Neural cell (in vitro differentiated cells): ENCODE measurements at regions not wholly inside any gene's neighbourhood (a gene's known extent, or its start where the extent isn't known, plus 50 kb on each side); places are given as distances from the start of the nearest gene placed in this dataset.

ENCODE experiments used
- H2AFZ ChIP-seq: fragments of 200-600, 300-800 bp; sonication (generic), shearing (Covaris generic); 2 replicates; pipeline ENCODE4 v1.6.0; 2014; ENCODE audit warnings: low read depth, mild to moderate bottlenecking, antibody characterized with exemption, low read length, moderate library complexity
- H3F3A ChIP-seq: fragments of 200-600 bp; shearing (Covaris generic); 2 replicates; pipeline ENCODE4 v1.6.1; 2016; ENCODE audit warnings: mild to moderate bottlenecking, moderate library complexity, mixed read lengths, antibody characterized with exemption, low read length; ENCODE audit not compliant: insufficient read depth, poor library complexity, severe bottlenecking
- H3K27ac ChIP-seq: fragments of 200-600, 300-800 bp; sonication (generic), shearing (Covaris generic); 2 replicates; pipeline ENCODE4 v1.5.1; 2014; ENCODE audit warnings: mild to moderate bottlenecking, low read length, moderate library complexity
- H3K27me3 ChIP-seq: fragments of 300-800, 200-600 bp; sonication (generic), shearing (Covaris generic); 2 replicates; pipeline ENCODE4 v1.6.0; 2014; ENCODE audit warnings: mild to moderate bottlenecking, low read depth, low read length, moderate library complexity; ENCODE audit not compliant: insufficient read depth
- H3K36me3 ChIP-seq: fragments of 300-800, 200-600 bp; sonication (generic), shearing (Covaris generic); 2 replicates; pipeline ENCODE4 v1.5.1; 2014; ENCODE audit warnings: mild to moderate bottlenecking, antibody characterized with exemption, low read length, moderate library complexity; ENCODE audit not compliant: insufficient read depth
- H3K4me2 ChIP-seq: fragments of 300-800, 200-600 bp; sonication (generic), shearing (Covaris generic); 2 replicates; pipeline ENCODE4 v1.6.0; 2014; ENCODE audit warnings: mild to moderate bottlenecking, low read length
- H3K4me3 ChIP-seq: fragments of 300-800, 200-600 bp; sonication (generic), shearing (Covaris generic); 2 replicates; pipeline ENCODE4 v1.5.1; 2014; ENCODE audit warnings: mild to moderate bottlenecking, low read length, moderate library complexity
- H3K79me2 ChIP-seq: fragments of 200-600 bp; shearing (Covaris generic); replicated peaks from 2 replicates; pipeline ENCODE4 v1.6.0; 2014; ENCODE audit warnings: mild to moderate bottlenecking, low read length, moderate library complexity; ENCODE audit not compliant: insufficient read depth
- H3K9ac ChIP-seq: fragments of 300-800, 200-600 bp; sonication (generic), shearing (Covaris generic); 2 replicates; pipeline ENCODE4 v1.6.1; 2016; ENCODE audit warnings: mild to moderate bottlenecking, low read length, mixed read lengths
- H3K9me2 ChIP-seq: fragments of 200-600 bp; shearing (Covaris generic); 2 replicates; pipeline ENCODE4 v1.6.1; 2016; ENCODE audit warnings: mild to moderate bottlenecking, low read length, mixed read lengths; ENCODE audit not compliant: insufficient read depth
- H3K9me3 ChIP-seq: fragments of 200-600, 300-800 bp; sonication (generic), shearing (Covaris generic); 2 replicates; pipeline ENCODE4 v1.6.1; 2016; ENCODE audit warnings: mild to moderate bottlenecking, mixed run types, low read length, moderate library complexity, mixed read lengths
- H4K20me1 ChIP-seq: fragments of 200-600 bp; shearing (Covaris generic); 2 replicates; pipeline ENCODE4 v1.6.1; 2016; ENCODE audit warnings: mild to moderate bottlenecking, mixed run types; ENCODE audit not compliant: insufficient read depth
- EP300 ChIP-seq: fragments of 450-650 bp; conservative IDR thresholded peaks from 2 replicates; pipeline ENCODE4 v1.6.1; 2014; ENCODE audit warnings: antibody characterized with exemption, mild to moderate bottlenecking, moderate library complexity; ENCODE audit not compliant: poor library complexity, severe bottlenecking
- EZH2 ChIP-seq: fragments of 200-600, 300-800 bp; shearing (Covaris generic), sonication (generic); IDR thresholded peaks from 2 replicates; pipeline ENCODE4 v1.6.1; 2014; ENCODE audit warnings: antibody characterized with exemption, low read length, borderline replicate concordance, mild to moderate bottlenecking; ENCODE audit not compliant: insufficient read depth, poor library complexity, severe bottlenecking
- MXI1 ChIP-seq: fragments of 450-650 bp; conservative IDR thresholded peaks from 2 replicates; pipeline ENCODE4 v1.6.1; 2014; ENCODE audit warnings: antibody characterized with exemption, mild to moderate bottlenecking; ENCODE audit not compliant: poor library complexity, severe bottlenecking
- POLR2AphosphoS5 ChIP-seq: IDR thresholded peaks from 2 replicates; pipeline ENCODE4 v1.6.1; 2012
- RAD21 ChIP-seq: fragments of 450-650 bp; conservative IDR thresholded peaks from 2 replicates; pipeline ENCODE4 v1.6.1; 2014; ENCODE audit warnings: antibody characterized with exemption, mild to moderate bottlenecking, moderate library complexity
- SMC3 ChIP-seq: fragments of 450-650 bp; conservative IDR thresholded peaks from 2 replicates; pipeline ENCODE4 v1.6.1; 2014; ENCODE audit warnings: antibody characterized with exemption, mild to moderate bottlenecking, moderate library complexity; ENCODE audit not compliant: poor library complexity
- TAF1 ChIP-seq: IDR thresholded peaks from 2 replicates; pipeline ENCODE4 v1.6.1; 2012; ENCODE audit warnings: low read depth
- TF ChIP-seq, protein P1 (sequence below): IDR thresholded peaks from 2 replicates; pipeline ENCODE4 v1.6.1; 2012; ENCODE audit warnings: borderline replicate concordance
- TF ChIP-seq, protein P2 (sequence below): fragments of 450-650 bp; IDR thresholded peaks from 2 replicates; pipeline ENCODE4 v1.5.1; 2014; ENCODE audit warnings: antibody characterized with exemption, mild to moderate bottlenecking, moderate library complexity; ENCODE audit not compliant: poor library complexity, severe bottlenecking

GRCh38 chr14:22468830-22469229 lies 120.2 kb downstream of the DAD1 start:
- Histone ChIP-seq H3K9me3 (no peaks in the 10 kb centered on the region), H4K20me1 (no peaks in the 10 kb centered on the region), H3K4me3 (no peak overlapping the region), H3K9me2 (no peaks in the 10 kb centered on the region), H3K9ac (no peak overlapping the region), H3K4me2 (no peak overlapping the region), H3K27ac (no peak overlapping the region), H2AFZ (no peak overlapping the region), H3K36me3 (no peaks in the 10 kb centered on the region), H3F3A (no peaks in the 10 kb centered on the region), H3K27me3 (no peaks in the 10 kb centered on the region), H3K79me2 (no peaks in the 10 kb centered on the region)
- no peak for TF ChIP-seq RAD21
- TF ChIP-seq, protein P1, sequence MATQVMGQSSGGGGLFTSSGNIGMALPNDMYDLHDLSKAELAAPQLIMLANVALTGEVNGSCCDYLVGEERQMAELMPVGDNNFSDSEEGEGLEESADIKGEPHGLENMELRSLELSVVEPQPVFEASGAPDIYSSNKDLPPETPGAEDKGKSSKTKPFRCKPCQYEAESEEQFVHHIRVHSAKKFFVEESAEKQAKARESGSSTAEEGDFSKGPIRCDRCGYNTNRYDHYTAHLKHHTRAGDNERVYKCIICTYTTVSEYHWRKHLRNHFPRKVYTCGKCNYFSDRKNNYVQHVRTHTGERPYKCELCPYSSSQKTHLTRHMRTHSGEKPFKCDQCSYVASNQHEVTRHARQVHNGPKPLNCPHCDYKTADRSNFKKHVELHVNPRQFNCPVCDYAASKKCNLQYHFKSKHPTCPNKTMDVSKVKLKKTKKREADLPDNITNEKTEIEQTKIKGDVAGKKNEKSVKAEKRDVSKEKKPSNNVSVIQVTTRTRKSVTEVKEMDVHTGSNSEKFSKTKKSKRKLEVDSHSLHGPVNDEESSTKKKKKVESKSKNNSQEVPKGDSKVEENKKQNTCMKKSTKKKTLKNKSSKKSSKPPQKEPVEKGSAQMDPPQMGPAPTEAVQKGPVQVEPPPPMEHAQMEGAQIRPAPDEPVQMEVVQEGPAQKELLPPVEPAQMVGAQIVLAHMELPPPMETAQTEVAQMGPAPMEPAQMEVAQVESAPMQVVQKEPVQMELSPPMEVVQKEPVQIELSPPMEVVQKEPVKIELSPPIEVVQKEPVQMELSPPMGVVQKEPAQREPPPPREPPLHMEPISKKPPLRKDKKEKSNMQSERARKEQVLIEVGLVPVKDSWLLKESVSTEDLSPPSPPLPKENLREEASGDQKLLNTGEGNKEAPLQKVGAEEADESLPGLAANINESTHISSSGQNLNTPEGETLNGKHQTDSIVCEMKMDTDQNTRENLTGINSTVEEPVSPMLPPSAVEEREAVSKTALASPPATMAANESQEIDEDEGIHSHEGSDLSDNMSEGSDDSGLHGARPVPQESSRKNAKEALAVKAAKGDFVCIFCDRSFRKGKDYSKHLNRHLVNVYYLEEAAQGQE, result no peak
- TF ChIP-seq TAF1, result no peak
- no peak for TF ChIP-seq EP300
- TF ChIP-seq MXI1, result no peak
- TF ChIP-seq SMC3, result no peak
- no peak for TF ChIP-seq EZH2
- TF ChIP-seq POLR2AphosphoS5, result no peak
- TF ChIP-seq, protein P2, sequence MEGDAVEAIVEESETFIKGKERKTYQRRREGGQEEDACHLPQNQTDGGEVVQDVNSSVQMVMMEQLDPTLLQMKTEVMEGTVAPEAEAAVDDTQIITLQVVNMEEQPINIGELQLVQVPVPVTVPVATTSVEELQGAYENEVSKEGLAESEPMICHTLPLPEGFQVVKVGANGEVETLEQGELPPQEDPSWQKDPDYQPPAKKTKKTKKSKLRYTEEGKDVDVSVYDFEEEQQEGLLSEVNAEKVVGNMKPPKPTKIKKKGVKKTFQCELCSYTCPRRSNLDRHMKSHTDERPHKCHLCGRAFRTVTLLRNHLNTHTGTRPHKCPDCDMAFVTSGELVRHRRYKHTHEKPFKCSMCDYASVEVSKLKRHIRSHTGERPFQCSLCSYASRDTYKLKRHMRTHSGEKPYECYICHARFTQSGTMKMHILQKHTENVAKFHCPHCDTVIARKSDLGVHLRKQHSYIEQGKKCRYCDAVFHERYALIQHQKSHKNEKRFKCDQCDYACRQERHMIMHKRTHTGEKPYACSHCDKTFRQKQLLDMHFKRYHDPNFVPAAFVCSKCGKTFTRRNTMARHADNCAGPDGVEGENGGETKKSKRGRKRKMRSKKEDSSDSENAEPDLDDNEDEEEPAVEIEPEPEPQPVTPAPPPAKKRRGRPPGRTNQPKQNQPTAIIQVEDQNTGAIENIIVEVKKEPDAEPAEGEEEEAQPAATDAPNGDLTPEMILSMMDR, result no peak

- Histone ChIP-seq H3K9me2 (no peaks in the 10 kb centered on the region), H3K9ac (no peak overlapping the region), H3K4me3 (no peak overlapping the region), H3K36me3 (no peaks in the 10 kb centered on the region), H4K20me1 (no peaks in the 10 kb centered on the region), H2AFZ (no peak overlapping the region), H3K27me3 (no peaks in the 10 kb centered on the region), H3K79me2 (no peaks in the 10 kb centered on the region), H3K4me2 (no peak overlapping the region), H3F3A (no peaks in the 10 kb centered on the region), H3K27ac (no peak overlapping the region), H3K9me3 (no peaks in the 10 kb centered on the region)
- no peak for TF ChIP-seq TAF1
- TF ChIP-seq EP300, result no peak
- TF ChIP-seq RAD21, result no peak
- no peak for TF ChIP-seq SMC3
- TF ChIP-seq POLR2AphosphoS5, result no peak
- TF ChIP-seq, protein P2, result no peak
- TF ChIP-seq, protein P1, result no peak
- no peak for TF ChIP-seq EZH2
- TF ChIP-seq MXI1, result no peak
These were observed 122.5 kb downstream of the DAD1 start for GRCh38 chr14:22466491-22466890.
